OCI-LY1 (cell line): ENCODE measurements at regions not wholly inside any gene's neighbourhood (a gene's known extent, or its start where the extent isn't known, plus 50 kb on each side); places are given as distances from the start of the nearest gene placed in this dataset.

Experiments used
- CTCF ChIP-seq: fragments of 200-600 bp; sonication (generic), shearing (Covaris generic); IDR thresholded peaks from 2 replicates; pipeline ENCODE4 v1.5.1; 2017; ENCODE audit warnings: mild to moderate bottlenecking, antibody characterized with exemption, low read length, moderate library complexity, mixed read lengths
- EZH2 ChIP-seq: fragments of 200-600 bp; sonication (generic), shearing (Covaris generic); IDR thresholded peaks from 2 replicates; pipeline ENCODE4 v1.8.0; 2017; ENCODE audit warnings: borderline replicate concordance, mixed run types, mild to moderate bottlenecking, antibody characterized with exemption, low read length, moderate library complexity, mixed read lengths

- TF ChIP-seq CTCF, result no peak
- no peak for TF ChIP-seq EZH2
These were observed 468.6 kb downstream of the CNTN6 start for GRCh38 chr3:1561427-1561826.
